GM19463 (cell line): ENCODE measurements at regions not wholly inside any gene's neighbourhood (a gene's known extent, or its start where the extent isn't known, plus 50 kb on each side); places are given as distances from the start of the nearest gene placed in this dataset.
"Not testable (repeated sequence)": the region's sequence is repeated elsewhere in the genome, so short reads cannot be mapped to it uniquely, and the experiment has no call there.

Experiments
- ATAC-seq: cut with Tn5 transposase; IDR thresholded peaks from one replicate; pipeline ENCODE4 v1.9.1; 2021; ENCODE audit warnings: mild to moderate bottlenecking, moderate library complexity; ENCODE audit not compliant: unreplicated experiment

DNA sequence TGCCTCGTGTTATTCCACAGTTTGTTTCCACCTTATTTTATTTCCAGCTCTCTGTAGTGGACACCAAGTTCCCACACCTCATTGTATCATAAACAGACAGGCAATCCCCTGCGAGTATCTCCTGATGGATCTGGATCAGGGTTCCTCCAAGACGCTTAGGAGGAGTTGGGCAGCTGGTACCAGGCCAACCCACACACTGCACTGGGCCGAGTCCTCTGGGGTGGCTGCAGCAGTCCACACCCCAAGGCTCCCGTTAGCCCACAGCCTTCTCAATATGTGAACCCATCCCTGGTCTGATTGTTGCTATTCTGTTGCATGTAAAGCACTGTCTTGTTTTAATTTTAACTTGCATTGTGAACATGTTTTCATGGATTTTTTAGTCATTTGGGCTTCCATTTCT is 178.8 kb upstream of the RAB6C start:
- ATAC-seq = no peak

DNA sequence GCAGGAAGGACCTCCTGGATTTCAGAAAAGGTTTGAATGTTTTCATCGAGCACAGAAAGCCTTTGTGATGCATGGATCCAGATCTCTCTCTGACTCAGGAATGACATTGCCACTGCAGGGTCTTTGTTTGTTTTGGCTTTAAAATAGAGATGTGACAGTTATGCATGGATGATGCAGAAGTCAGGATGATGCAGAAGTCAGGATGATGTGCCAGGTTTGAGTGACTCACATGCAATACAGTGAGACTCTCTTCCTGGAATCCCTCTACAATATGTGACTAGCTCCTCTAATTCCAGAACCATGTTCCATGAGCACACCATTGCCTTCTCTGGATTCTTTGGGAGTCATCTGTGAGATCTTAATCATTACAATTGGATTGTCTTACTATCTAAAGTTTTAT is 177.9 kb upstream of the RAB6C start:
- no peak for ATAC-seq

DNA sequence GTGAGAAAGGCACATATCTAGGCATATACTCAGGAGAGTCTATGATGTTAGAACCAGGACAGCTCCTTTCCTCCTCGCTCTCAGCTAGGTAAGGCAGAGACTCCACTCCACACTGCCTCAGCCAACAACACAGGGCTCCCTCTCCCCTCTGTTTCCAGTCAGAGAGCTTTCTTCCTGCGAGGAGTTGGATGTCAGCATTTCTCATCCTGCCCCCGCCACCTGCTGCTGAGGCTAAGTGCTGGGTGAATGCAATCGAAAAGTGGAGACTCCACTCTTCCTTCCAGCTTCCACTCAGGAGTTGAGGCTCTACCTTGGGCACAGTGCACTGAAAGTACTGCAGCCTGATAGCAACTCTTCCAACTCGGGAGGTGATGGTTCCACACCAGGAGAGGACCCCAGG is 177.2 kb upstream of the RAB6C start:
- ATAC-seq = no peak

DNA sequence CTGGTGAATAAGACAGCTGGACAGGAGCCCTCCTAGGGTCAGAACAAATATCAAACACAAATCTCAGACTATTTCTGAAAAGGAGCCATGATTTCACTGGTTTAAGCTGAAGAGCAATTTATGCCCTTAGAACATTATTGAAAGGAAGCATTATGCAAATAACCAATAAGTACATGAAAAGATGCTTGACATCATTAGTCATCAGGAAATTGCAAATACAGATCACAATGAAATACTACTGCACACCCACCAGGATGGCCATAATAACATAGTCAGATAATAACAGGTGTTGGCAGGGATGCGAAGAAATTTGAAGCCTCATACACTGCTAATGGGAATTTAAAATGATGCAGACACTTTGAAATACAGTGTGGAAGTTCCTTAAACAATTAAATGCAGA is 176.4 kb upstream of the RAB6C start:
- ATAC-seq = no peak

DNA sequence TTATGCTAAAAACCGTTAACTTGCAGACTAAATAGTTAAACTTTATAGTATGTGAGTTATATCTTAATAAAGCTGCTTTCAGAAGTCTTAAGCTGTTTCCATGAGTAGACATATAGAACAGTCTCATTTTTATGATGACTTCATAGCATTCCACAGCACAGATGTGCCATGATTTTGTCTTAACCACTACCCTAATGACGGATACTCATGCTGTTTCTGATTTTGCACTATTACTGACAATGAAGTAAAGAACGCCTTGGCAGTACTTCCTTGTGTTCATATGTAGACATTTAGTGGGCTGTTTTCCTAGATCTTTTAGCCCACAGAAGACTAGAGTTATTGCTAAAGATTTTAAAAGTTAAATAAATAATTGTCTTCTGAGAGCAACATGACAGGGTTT is 175.6 kb upstream of the RAB6C start:
- ATAC-seq = no peak

DNA sequence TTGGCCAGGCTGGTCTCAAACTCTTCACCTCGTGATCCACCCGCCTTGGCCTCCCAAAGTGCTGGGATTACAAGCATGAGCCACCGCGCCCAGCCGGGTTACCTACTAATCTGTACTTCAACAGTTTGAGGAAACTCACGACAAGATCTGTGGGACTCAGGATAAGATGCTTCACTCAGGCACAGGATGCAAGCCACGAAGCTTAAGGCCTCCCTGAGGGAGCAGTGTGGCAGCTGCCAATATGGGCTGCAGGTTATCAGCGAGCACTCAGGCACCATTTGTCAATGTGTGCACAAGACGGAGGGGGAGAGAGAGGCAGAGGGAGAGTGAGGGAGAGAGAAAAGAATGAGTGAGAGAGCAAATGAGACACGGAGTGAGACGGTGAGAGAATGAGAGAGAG is 173.6 kb upstream of the RAB6C start:
- no peak for ATAC-seq

DNA sequence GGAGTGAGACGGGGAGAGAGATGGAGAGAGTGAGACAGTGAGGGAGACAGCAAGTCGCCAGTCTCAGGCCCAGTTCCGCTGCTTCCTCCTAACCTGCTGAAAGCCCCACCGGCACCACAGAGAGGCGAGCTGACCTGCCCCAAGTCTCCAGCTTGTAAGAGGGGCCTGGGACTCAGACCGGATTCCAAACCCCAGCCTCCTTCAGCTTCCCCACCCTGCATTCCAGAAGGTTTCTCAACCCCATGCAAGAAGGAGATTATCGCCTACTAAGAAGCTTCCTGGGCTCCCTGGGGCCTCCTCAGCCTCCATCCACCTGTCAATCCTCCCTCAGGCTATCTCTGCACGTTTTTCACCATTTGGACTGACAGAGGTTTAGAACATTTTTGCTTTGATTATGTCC is 173.1 kb upstream of the RAB6C start:
- ATAC-seq = no peak

DNA sequence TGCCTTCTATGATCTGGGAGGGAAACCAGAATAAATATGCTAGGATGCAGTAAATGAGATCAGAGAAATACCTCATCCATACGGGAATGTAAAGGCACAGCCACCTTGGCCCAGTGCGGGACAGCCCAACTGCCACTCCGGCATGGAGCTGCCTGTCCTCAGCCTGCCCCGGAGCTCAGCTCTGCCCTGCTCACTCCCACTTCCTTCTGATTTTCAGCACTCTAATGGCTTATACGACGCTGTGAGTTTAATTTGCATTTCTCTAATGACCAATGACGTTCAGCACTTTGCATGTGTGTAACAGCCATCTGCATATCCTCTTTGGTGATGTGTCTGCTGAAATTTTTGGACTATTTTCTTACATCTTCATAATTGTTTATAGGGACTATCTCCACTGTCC is 172.5 kb upstream of the RAB6C start:
- no peak for ATAC-seq

DNA sequence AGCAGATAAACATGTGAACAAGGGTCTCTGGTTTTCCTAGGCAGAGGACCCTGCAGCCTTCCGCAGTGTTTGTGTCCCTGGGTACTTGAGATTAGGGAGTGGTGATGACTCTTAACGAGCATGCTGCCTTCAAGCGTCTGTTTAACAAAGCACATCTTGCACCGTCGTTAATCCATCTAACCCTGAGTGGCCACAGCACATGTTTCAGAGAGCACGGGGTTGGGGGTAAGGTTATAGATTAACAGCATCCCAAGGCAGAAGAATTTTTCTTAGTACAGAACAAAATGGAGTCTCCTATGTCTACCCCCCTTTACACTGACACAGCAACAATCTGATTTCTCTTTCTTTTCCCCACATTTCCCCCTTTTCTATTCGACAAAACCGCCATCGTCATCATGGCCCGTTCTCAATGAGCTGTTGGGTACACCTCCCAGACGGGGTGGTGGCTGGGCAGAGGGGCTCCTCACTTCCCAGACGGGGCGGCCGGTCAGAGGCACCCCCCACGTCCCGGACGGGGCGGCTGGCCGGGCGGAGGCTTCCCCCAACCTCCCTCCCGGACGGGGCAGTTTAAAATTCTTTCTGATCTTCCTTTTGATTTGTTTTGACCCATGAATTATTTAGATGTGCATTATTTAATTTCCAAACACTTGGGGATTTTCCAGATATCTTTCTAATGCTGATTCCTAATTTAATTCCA is 171.7 kb upstream of the RAB6C start:
- not testable (repeated sequence) for ATAC-seq

DNA sequence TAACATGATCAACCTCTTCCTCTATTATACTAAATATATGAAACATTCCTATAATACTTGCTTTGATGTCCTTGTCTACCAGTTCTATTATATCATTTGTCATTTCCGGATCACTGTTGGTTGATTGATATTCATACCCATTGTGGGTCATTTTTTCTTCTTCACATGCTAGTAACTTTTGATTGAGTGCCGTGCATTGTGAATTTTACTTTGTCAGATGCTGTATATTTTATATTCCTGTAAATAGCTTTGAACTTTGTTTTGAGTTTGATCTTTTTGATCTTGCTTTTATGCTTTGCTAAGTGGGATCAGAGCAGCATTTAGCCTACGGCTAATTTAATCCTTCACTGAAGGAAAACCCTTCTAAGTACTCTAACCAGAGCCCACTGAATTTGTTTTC is 168.9 kb upstream of the RAB6C start:
- ATAC-seq = no peak

DNA sequence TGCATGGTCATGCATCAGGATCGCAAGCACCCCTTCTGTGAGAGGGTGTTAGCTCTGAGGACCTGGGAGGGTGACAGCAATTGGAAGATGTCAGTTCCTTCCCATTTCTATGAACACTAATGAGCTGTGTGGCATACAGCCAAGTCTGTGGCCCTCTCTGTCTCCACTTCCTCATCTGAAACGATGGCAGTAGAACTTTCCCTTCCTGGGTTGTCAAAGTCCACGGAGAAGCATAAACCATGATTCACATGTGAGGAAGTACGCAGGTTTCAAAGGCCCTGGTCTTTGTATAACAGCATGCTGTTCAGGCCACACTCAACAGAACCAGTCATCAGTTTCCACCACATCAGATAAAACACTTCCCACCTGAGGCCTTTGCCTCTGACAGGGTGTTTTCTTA is 167.4 kb upstream of the RAB6C start:
- peak; percentile 88 for ATAC-seq

DNA sequence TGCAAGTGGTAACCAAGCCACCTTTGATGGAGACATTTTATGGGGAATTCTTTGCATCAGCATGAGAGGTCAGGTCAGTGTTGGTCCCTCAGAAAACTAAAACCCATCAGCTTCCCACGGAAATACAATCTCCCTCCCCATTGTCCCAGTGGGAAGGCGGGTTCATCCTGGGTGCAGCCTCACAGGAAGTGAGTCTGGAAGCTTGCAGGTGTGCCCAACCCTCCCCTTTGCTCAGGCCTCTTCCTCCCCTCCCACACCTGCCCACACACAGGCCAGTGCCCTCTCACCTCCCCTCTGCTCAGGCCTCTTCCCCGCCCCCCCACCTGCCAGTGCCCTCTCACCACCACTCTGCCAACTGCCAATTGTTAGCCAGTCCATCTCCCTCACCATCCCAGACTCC is 166.8 kb upstream of the RAB6C start:
- no peak for ATAC-seq

DNA sequence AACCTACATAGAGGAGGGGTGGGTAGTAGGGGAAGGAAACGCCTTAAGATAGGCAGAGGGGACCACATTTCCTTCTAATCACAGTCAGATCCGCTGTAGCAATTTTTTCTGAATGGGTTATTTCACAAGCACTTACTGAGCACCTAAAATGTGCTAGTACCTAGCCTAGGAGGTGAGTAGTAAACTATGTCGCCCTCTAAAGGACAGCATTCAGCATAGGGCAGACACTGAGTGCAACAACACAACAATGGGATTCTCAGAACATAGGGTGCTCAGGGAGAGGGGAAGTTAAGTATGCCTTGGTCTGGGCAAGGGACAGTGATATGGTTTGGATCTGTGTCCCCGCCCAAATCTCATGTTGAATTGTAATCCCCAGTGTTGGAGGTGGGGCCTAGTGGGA is 166.1 kb upstream of the RAB6C start:
- ATAC-seq = no peak

DNA sequence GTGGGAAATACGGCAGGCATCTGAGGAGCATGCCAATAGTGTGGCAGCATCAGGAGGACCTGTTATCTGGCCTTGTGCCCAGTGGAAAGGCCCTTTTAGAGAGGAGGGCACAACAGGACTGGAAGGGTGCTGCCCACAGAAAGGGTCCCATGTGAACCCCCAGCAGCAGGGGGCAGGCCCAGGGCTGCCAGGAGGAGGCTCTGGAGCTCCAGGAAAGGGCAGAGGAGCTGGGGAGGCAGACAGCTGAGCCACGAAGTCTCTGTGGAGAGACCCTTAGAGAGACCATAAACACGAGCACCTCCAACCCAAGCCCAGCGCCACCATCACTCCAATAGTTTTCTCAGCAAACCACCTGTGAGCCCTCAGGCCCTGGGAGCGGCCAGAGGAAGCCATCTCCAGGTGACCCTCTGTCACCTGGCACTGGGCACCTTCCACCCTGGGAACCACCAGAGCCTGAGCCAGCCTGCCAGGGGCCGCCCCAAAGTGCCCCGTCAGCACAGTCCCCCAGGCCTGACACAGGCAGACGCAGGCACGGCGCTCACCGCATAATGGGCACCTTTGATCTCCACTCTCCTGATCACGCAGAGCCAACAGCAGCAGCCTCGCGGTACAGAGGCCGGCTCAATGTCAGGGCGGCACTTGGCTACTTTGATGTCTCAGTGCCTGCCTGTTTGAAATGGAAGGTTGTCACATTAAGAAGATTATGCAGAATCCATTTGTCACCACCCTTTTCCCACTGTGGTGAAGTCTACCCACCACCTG is 162.5 kb upstream of the RAB6C start:
- ATAC-seq = no peak

DNA sequence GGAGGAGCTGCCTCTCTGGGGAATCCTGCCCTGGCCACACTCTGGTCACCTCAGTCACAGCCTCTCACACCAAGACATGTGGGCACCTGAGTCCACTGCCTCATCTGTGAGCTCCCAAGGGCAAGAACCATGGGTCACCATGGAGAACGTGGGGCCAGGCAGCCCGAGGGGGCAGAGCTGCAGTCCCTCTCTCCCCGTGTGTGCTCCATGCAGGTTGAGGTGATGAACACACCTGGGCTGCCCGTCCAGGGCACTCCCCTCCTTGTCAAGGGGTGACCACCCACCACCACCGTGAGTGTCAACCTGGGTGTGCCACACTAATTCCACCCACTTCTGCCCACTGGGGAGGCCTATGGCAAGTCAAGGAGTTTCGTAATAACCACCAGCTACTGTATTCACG is 159.6 kb upstream of the RAB6C start:
- ATAC-seq = no peak

DNA sequence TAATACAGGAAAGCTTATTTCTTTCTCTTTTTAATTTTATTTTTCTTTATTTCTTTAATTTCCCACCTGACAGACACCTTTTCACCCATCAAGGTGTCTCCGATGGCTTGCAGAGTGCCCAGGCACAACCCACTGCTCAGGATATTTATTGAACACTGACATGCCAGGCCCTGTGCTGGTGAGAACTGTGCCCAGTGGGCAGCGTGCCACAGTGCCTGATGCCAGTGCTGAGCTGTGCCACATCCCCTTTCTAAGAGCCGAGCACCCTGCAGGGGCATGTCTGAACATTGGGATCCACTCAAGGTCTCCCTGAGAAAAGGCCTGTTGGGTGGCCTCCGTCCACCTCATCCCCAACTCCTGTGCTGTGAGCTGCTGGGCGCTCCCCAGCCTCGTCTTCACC is 158.6 kb upstream of the RAB6C start:
- ATAC-seq = no peak

DNA sequence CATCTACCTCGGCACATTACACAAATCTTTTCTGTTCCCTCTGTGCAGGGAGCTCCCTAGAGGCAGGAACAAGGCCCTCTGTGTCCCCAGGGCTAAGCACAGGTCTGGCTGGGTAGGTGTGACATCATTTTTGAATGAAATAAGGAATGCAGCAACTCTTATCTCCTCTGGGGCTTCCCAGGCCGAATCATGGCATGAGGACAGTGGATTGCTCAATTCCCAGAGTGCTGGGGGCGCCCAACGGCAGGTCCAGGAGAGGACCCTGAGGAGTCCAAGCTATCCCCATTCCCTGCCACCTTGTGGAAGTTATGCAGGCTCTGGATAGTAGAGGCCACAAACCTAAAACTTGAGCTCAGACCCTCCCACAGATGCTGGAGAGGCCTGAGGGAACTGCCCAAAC is 158.0 kb upstream of the RAB6C start:
- no peak for ATAC-seq

DNA sequence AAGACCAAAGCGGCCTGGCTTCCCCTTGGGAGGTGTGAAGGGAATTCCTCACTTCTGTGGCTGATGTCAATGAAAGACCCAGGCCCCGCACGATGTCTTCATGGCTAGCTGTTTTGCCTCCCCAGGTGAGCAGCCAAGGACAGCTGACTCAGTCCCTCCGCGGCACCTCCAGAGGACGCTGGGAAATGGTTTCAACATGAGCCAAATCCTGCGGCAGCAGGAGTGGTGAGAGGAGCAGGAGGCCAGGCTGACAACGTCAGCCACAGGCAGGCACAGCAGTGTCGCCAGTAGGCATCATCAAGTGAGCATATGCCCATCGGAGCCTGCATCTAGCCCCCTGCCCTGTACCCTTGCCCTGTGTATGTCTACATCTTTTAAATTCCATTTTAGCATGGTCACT is 156.4 kb upstream of the RAB6C start:
- no peak for ATAC-seq

DNA sequence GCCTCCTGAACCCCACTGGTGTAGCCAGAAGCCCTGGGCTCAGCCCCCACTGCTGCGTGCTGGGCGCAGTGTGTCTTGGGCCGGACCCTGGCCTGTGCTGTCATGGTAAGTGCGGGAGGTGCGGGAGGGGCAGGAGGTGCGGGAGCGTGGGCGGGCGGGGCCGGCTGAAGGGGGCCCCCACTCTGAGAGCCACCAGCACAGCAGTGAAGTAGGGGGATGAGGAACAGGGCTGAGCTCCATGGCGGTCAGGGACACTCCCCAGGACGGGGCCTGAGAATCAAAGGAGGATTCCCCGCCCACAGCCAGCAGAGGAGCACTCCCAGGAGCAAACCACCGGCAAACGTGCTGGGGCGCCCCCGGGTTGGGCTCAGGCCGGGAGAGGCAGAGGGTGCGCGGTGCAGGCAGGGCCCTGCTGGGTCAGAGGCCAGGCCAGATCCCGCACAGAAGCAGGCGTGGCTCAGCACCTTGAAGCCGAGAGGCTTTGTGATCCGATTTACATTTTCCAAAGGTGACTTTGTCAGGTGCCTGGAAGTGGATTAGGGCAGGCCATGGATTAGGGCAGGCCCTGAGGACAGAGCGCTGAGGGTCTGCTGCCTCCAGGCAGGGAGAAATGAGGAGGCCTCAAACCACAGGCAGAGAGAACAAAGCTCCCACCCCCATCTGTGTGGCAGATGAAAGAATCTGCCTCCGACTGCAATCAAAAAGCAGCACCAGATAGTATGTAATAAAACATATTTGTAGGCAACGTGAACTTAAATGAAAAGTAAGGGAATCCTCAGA is 152.0 kb upstream of the RAB6C start:
- no peak for ATAC-seq

DNA sequence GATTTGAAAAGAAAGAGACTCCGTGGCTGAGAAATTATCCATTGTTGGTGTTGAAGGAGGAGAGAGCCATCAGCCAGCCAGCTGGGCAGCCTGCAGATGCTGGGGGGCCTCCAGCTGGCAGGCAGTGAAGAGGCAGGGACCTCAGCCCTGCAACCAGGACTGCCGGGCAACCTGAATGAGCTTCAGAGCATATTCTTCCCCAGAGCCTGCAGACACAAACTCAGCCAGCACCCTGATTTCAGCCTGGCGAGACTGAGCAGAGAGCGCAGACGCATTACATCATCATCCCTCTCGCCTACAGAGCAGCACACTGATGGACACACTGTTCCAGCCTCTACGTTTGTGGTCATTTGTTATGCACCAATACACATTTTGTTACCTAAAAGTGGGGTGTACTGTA is 150.7 kb upstream of the RAB6C start:
- ATAC-seq = no peak

DNA sequence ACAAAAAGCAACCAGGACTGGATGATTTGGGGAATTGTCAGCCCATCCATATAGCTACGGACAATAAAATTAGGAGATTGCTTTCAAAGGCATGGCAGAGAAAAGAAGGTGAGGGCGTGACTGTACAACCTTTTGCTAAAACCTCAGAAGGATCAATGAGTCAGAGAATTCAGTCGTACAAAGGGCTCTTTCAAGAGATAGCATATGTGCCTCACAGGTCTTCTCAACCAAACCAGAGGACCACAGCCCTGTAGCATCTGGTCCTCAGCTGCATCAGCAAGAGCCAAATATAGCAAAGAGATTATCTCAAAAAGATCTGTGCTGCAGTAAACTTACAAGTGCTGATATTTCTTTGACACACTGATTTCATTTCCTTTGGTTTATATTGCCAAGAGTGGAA is 149.9 kb upstream of the RAB6C start:
- ATAC-seq = no peak

DNA sequence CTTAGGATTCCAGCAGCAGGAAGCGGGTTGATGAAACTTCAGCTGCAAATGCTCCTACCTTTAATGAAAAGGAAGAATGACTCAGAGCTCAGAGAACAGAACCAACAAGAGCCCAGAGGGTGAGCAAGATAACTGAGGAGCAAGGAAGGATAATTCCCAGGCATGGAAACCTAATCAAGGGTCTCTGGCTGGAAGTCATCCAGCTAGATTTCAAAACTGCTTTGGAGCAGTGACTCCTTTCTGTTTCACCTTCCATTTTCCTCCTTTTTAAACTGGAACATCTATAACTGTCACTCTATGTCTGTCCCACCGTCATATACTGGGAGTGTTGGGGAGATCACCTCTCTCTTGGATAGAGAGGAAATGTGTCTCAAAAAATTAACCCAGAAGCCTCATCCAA is 148.4 kb upstream of the RAB6C start:
- no peak for ATAC-seq
